GM12878 (cell line): ENCODE measurements at regions not wholly inside any gene's neighbourhood (a gene's known extent, or its start where the extent isn't known, plus 50 kb on each side); places are given as distances from the start of the nearest gene placed in this dataset.

Experiments
- ATF3 ChIP-seq: IDR thresholded peaks from 2 replicates; pipeline ENCODE4 v1.6.1; 2011; ENCODE audit warnings: low read depth, mild to moderate bottlenecking, low read length, moderate library complexity, borderline replicate concordance; ENCODE audit errors: extremely low read depth
- CTCF ChIP-seq, 3 experiments: IDR thresholded peaks in 2 of 3; conservative IDR thresholded peaks in 1 of 3; 2 replicates each; pipeline ENCODE4 v1.5.1; 2011; ENCODE audit warnings: low read depth in 3 of 3, low read length in 3 of 3, mild to moderate bottlenecking in 3 of 3, control low read depth in 2 of 3, moderate library complexity in 2 of 3, inconsistent platforms in 1 of 3, mixed read lengths in 1 of 3; ENCODE audit not compliant: control insufficient read depth in 2 of 3, insufficient read depth in 1 of 3; ENCODE audit errors: extremely low read depth in 1 of 3
- MYC ChIP-seq: IDR thresholded peaks from 2 replicates; pipeline ENCODE4 v1.6.1; 2011; ENCODE audit warnings: mild to moderate bottlenecking, low read length, moderate library complexity, inconsistent platforms; ENCODE audit not compliant: insufficient read depth, insufficient replicate concordance, insufficient read length, severe bottlenecking
- NFYB ChIP-seq: IDR thresholded peaks from 2 replicates; pipeline ENCODE4 v1.6.1; 2011; ENCODE audit warnings: low read depth, mild to moderate bottlenecking, low read length, improper control_type of control experiment, moderate library complexity; ENCODE audit not compliant: insufficient read depth
- PML ChIP-seq: IDR thresholded peaks from 2 replicates; pipeline ENCODE4 v1.6.1; 2012; ENCODE audit warnings: low read length, inconsistent platforms
- POLR2A ChIP-seq: IDR thresholded peaks from 2 replicates; pipeline ENCODE4 v1.6.1; 2011; ENCODE audit warnings: low read depth, mild to moderate bottlenecking, low read length
- POLR2AphosphoS2 ChIP-seq: IDR thresholded peaks from 2 replicates; pipeline ENCODE4 v1.6.1; 2011; ENCODE audit warnings: low read depth, mild to moderate bottlenecking, low read length, improper control_type of control experiment, moderate library complexity
- POLR2AphosphoS5 ChIP-seq: IDR thresholded peaks from 2 replicates; pipeline ENCODE4 v1.6.1; 2011; ENCODE audit warnings: mild to moderate bottlenecking, low read length, inconsistent platforms
- RUNX3 ChIP-seq: IDR thresholded peaks from 2 replicates; pipeline ENCODE4 v1.6.1; 2012; ENCODE audit warnings: low read length, inconsistent platforms
- SIN3A ChIP-seq: IDR thresholded peaks from 2 replicates; pipeline ENCODE4 v1.6.1; 2012; ENCODE audit warnings: low read depth, low read length, improper control_type of control experiment
- SMAD1 ChIP-seq: fragments of 450-650 bp; IDR thresholded peaks from 2 replicates; pipeline ENCODE4 v1.6.1; 2018; ENCODE audit warnings: mild to moderate bottlenecking, low read depth; ENCODE audit not compliant: partially characterized antibody
- TAF1 ChIP-seq: IDR thresholded peaks from 2 replicates; pipeline ENCODE4 v1.6.1; 2011; ENCODE audit warnings: mild to moderate bottlenecking, low read depth, low read length, borderline replicate concordance
- ZBTB33 ChIP-seq: fragments of 450-650 bp; IDR thresholded peaks from 2 replicates; pipeline ENCODE4 v1.6.1; 2017; ENCODE audit warnings: mild to moderate bottlenecking

- TF ChIP-seq CTCF (IDR thresholded peaks at IDR 0.05 in 2 of 3, conservative IDR thresholded peaks at IDR 0.05 in 1 of 3; ENCODE audit: control insufficient read depth in 2 of 3, extremely low read depth in 1 of 3, insufficient read depth in 1 of 3, low read depth in 3 of 3, low read length in 3 of 3) (no peak), RUNX3 (no peak), TAF1 (no peak), POLR2AphosphoS5 (no peak), NFYB (no peak), SIN3A (no peak), SMAD1 (no peak), ZBTB33 (no peak), POLR2A (no peak), ATF3 (no peak), POLR2AphosphoS2 (no peak), MYC (no peak), PML (no peak)
Measured at GRCh38 chr5:56564541-56565282, 250.6 kb upstream of the MAP3K1 start.
